Left lung (tissue), 4 donors: ENCODE measurements at regions not wholly inside any gene's neighbourhood (a gene's known extent, or its start where the extent isn't known, plus 50 kb on each side); places are given as distances from the start of the nearest gene placed in this dataset.
A peak's percentile ranks its signal among the peaks of the same experiment; 100 is the strongest.

Experiments used
- ATAC-seq: fragments of 200-7000 bp; cut with Tn5 transposase; one replicate; pipeline ENCODE4 v1.9.1; 2020; ENCODE audit warnings: moderate library complexity
- DNase-seq, 4 donors: peaks; one replicate each; pipeline ENCODE4 v3.0.0-alpha.2; 2013 to 2020
- H3K27ac ChIP-seq, 2 donors: fragments of 200-600 bp; sonication (generic) in 1 of 2; one replicate each; pipeline versions ENCODE4 v1.5.0 to v1.8.0; 2020 to 2021
- H3K27me3 ChIP-seq, 2 donors: fragments of 200-600 bp; sonication (generic) in 1 of 2; one replicate each; pipeline versions ENCODE4 v1.5.0 to v1.8.0; 2020 to 2021
- H3K36me3 ChIP-seq, 2 donors: fragments of 200-600 bp; sonication (generic) in 1 of 2; one replicate each; pipeline versions ENCODE4 v1.5.0 to v1.8.0; 2020 to 2021
- H3K4me1 ChIP-seq, 2 donors: fragments of 200-600 bp; one replicate each; pipeline ENCODE4 v1.8.0; 2021
- H3K4me3 ChIP-seq, 2 donors: fragments of 200-600 bp; sonication (generic) in 1 of 2; one replicate each; pipeline versions ENCODE4 v1.5.0 to v1.8.0; 2020 to 2021; ENCODE audit warnings: mild to moderate bottlenecking in 1 of 2
- H3K9me3 ChIP-seq, 2 donors: fragments of 200-600 bp; sonication (generic) in 1 of 2; one replicate each; pipeline versions ENCODE4 v1.5.0 to v1.8.0; 2020 to 2021
- intact Hi-C, 2 donors: fragments of 100-400 bp; cut with DNase I; formaldehyde crosslinking; loops; one replicate each; pipeline versions ENCODE4 v1.11.2 to v1.14.2; 2022
- TF ChIP-seq, protein P1 (sequence below), 2 donors: fragments of 200-600 bp; sonication (generic) in 1 of 2; IDR thresholded peaks; one replicate each; pipeline versions ENCODE4 v1.5.0 to v1.8.0; 2021; ENCODE audit warnings: antibody characterized with exemption in 2 of 2
- donor health status: DM: no; HTN: yes; CAD: no.
- donor health status: DM: no; HTN: no; CAD: no.

DNA sequence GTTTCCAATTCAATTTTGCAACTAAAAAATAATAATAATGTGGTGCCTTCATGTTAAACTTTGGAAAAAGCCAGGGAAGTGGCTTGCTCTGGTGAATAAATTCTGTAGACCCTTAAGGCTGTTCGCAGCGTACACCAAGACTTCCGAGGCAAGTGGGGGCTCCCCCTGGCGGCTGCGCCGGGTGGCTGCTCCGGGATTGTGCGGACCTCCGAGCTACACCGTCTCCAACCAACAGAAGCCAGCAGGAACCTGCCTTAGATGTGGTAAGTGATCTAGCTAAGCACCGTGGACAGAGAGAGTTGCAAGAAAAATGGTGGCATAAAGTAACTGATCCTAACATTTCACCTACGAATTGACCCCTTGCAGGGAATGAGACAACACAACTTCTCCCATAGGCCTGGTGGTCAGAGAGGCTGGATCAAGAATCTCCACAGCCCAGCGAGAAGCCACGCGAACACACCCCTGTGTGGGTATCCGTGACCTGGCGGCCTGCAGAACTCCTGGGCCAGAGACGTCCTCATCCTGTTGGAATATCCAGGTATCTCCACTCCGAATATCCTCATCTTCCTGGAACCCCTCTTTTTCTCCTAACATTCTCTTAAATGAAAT lies 69.6 kb downstream of the TBXT start:
- Histone ChIP-seq H3K9me3 (peaks cover 0 to 11% of the 10 kb centered on the region in 2 donors), H3K27me3 (peaks cover 0 to 22% of the 10 kb centered on the region in 2 donors), H3K4me1 (no peaks in the 10 kb centered on the region), H3K27ac (no peak overlapping the region), H3K4me3 (no peak overlapping the region), H3K36me3 (no peaks in the 10 kb centered on the region)
- intact Hi-C loops: loop anchor here in 1 of 2 donors (5.0 kb wide), 1 partner anchor 211 kb away; no protein-coding TSS in a partner anchor
- ATAC-seq (peak; percentile 100), DNase-seq (peak; percentile 28 to 88 (median 62))
- TF ChIP-seq, protein P1, sequence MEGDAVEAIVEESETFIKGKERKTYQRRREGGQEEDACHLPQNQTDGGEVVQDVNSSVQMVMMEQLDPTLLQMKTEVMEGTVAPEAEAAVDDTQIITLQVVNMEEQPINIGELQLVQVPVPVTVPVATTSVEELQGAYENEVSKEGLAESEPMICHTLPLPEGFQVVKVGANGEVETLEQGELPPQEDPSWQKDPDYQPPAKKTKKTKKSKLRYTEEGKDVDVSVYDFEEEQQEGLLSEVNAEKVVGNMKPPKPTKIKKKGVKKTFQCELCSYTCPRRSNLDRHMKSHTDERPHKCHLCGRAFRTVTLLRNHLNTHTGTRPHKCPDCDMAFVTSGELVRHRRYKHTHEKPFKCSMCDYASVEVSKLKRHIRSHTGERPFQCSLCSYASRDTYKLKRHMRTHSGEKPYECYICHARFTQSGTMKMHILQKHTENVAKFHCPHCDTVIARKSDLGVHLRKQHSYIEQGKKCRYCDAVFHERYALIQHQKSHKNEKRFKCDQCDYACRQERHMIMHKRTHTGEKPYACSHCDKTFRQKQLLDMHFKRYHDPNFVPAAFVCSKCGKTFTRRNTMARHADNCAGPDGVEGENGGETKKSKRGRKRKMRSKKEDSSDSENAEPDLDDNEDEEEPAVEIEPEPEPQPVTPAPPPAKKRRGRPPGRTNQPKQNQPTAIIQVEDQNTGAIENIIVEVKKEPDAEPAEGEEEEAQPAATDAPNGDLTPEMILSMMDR (IDR thresholded peaks at IDR 0.05): peak; percentile 67 to 81

DNA sequence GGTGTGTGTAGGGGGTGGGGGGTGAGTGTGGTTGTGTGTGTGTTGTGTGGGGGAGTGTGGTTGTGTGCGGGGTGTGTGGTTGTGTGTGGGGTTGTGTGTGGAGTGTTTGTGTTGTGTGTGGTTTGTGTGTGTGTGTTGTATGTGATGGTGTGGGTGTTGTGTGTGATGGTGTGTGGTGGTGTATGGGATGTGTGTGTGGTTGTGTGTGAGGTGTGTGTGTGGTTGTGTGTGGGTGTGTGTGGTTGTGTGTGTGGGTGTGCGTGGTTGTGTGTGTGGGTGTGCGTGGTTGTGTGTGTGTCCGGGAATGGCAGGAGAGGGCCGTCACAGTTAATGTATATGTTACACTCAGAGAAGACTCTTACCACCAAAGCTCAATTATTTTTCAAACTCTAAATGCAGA lies 79.8 kb downstream of the TBXT start:
- intact Hi-C loops: no loop called here
- no peaks in the 10 kb centered on the region for H3K27me3 ChIP-seq
- H3K4me1 ChIP-seq: no peaks in the 10 kb centered on the region
- ATAC-seq (no peak), DNase-seq (no peak)
- TF ChIP-seq, protein P1 (IDR thresholded peaks at IDR 0.05): no peak
- no peak overlapping the region for H3K27ac ChIP-seq
- H3K9me3 ChIP-seq: no peaks in the 10 kb centered on the region
- H3K4me3 ChIP-seq: no peak overlapping the region
- no peaks in the 10 kb centered on the region for H3K36me3 ChIP-seq

DNA sequence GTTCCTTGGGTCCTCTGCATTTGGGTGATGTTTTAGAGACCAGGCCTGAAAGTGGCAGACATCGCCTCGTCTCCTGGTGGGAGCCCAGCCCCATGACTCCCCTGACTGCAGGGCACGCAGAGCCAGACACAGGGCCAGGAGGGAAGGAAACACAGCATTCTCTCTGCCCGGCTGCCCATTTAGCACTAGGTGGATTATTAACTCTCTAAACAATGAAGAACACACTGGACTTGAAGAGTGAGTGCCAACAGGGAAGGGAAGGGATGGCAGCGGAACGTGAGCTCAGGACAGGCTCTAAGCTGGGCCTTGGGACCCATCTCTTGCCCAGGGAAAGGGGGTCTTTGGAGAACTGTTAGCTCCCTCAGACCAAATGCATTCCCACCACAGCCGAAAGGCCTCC lies 80.4 kb downstream of the TBXT start:
- intact Hi-C loops: no loop called here
- DNase-seq (no peak), ATAC-seq (no peak)
- Histone ChIP-seq H3K27ac (no peak overlapping the region), H3K9me3 (no peaks in the 10 kb centered on the region), H3K36me3 (no peaks in the 10 kb centered on the region), H3K27me3 (no peaks in the 10 kb centered on the region), H3K4me3 (no peak overlapping the region), H3K4me1 (no peaks in the 10 kb centered on the region)
- TF ChIP-seq, protein P1 (IDR thresholded peaks at IDR 0.05): no peak

DNA sequence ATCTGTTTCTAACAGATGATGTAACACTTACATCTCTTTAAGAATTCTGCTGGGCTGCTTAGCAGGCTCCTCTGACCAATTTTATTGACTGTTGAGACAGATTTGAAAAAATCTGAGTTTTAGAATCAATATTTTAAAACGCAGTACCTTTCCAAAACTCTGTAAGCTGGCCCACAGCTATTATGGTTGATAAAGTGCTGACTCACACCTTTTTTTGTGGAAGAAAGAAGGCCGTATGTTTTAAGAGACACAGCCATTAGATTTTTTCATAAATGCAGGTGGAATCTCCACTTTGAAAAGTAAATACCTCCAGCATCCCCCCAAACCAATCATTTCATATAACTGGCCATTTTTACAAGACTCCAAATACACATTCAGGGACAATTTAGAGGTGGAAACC lies 82.2 kb downstream of the TBXT start:
- ATAC-seq: no peak
- intact Hi-C loops: no loop called here
- H3K36me3 ChIP-seq: no peaks in the 10 kb centered on the region

DNA sequence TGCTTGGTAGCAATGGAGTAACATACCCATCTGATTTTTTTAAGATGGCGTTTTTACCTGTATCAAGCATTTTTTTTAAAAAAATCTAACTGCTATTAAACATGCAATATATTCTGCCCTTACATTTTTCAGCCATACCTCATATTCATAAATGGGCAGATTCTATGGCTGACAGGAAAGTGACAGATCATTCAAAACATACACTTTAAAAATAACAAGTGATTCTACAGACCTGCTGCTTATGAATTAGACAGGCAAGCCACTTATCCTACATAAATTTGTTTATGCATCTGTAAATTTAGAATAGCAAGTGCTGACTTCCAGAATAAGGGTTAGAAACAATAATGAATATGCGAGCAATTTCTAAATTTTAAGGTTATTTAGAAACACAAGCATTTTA lies 82.7 kb downstream of the TBXT start:
- no peak overlapping the region for H3K27ac ChIP-seq
- no peak for ATAC-seq
- no peaks in the 10 kb centered on the region for H3K9me3 ChIP-seq
- H3K27me3 ChIP-seq: no peaks in the 10 kb centered on the region
- H3K4me3 ChIP-seq: no peak overlapping the region
- no peaks in the 10 kb centered on the region for H3K36me3 ChIP-seq
- no peak for DNase-seq
- intact Hi-C loops: no loop called here
- TF ChIP-seq, protein P1 (IDR thresholded peaks at IDR 0.05): no peak
- H3K4me1 ChIP-seq: no peaks in the 10 kb centered on the region

More for the DNA sequence above, 82.2 kb downstream of the TBXT start:
- Histone ChIP-seq H3K9me3 (no peaks in the 10 kb centered on the region), H3K4me1 (no peaks in the 10 kb centered on the region), H3K27ac (no peak overlapping the region), H3K4me3 (no peak overlapping the region), H3K27me3 (no peaks in the 10 kb centered on the region)
- TF ChIP-seq, protein P1 (IDR thresholded peaks at IDR 0.05): no peak
- DNase-seq: no peak
